GM12873 (cell line): ENCODE measurements at regions not wholly inside any gene's neighbourhood (a gene's known extent, or its start where the extent isn't known, plus 50 kb on each side); places are given as distances from the start of the nearest gene placed in this dataset.

Source experiments
- CTCF ChIP-seq: IDR thresholded peaks from 2 replicates; pipeline ENCODE4 v1.5.1; 2012; ENCODE audit warnings: low read depth, mild to moderate bottlenecking, moderate library complexity, low read length, control low read depth; ENCODE audit not compliant: insufficient read depth; ENCODE audit errors: missing control alignments

- TF ChIP-seq CTCF: no peak
Measured at GRCh38 chr14:27536748-27537147, 938.9 kb upstream of the NOVA1 start.

- no peak for TF ChIP-seq CTCF
Measured at GRCh38 chr14:27546111-27546510, 948.3 kb upstream of the NOVA1 start.

- TF ChIP-seq CTCF: no peak
Measured at GRCh38 chr14:27553790-27554189, 956.0 kb upstream of the NOVA1 start.

- no peak for TF ChIP-seq CTCF
Measured at GRCh38 chr14:27557445-27557844, 959.6 kb upstream of the NOVA1 start.

- no peak for TF ChIP-seq CTCF
Measured at GRCh38 chr14:27559848-27560247, 962.0 kb upstream of the NOVA1 start.

- no peak for TF ChIP-seq CTCF
Measured at GRCh38 chr14:27566843-27567382, 969.1 kb upstream of the NOVA1 start.

GRCh38 chr14:27573018-27573417 lies 975.2 kb upstream of the NOVA1 start:
- TF ChIP-seq CTCF: no peak
